ENCODE measurements at regions not wholly inside any gene's neighbourhood (a gene's known extent, or its start where the extent isn't known, plus 50 kb on each side); places are given as distances from the start of the nearest gene placed in this dataset.

DNA sequence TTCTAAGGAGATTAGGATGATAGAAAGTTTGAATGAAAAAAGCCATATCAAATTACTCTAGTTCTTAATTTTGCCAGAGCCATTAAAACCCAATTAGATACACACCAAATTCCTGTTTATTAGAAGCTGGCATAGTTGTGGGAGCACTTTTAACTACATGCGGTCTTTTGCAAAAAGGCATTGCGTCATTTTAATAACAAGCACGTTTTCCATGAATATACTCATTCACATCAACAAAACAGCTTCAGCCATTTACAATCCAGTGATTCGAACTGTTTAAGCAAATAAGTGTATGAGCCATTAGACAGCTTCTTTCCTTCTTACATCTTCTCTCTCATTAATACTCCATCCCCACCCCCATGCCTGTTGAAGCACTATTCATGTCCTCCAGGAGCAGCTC lies 109.5 kb upstream of the EOLA2 start:
- Histone ChIP-seq H3K36me3 (replicated peaks in 1 of 2; ENCODE audit: insufficient read depth in 1 of 2, low read depth in 2 of 2) (no peaks in the 10 kb centered on the region), H3K4me3 (no peak overlapping the region), H3K27me3 (no peaks in the 10 kb centered on the region), H3K4me1 (no peaks in the 10 kb centered on the region), H3K27ac (no peak overlapping the region), H3K9me3 (no peaks in the 10 kb centered on the region)
- ATAC-seq (no peak), DNase-seq (no peak)
- intact Hi-C loops (cut with DNase I), result no loop called here
- no peak for TF ChIP-seq POLR2A (IDR thresholded peaks at IDR 0.05)
- TF ChIP-seq CTCF (IDR thresholded peaks at IDR 0.05), result no peak
- WGBS, 2 donors, result 60 to 70% methylated on average over 4 of the region's 4 CpGs

GRCh38 chrX:150049647-150050046 lies 111.4 kb upstream of the EOLA2 start:
- Histone ChIP-seq H3K27ac (no peak overlapping the region), H3K4me1 (no peaks in the 10 kb centered on the region), H3K36me3 (replicated peaks in 1 of 2; ENCODE audit: insufficient read depth in 1 of 2, low read depth in 2 of 2) (no peaks in the 10 kb centered on the region), H3K4me3 (no peak overlapping the region), H3K27me3 (no peaks in the 10 kb centered on the region), H3K9me3 (no peaks in the 10 kb centered on the region)
- 65 to 75% methylated on average over 2 of the region's 2 CpGs for WGBS, 2 donors
- DNase-seq (no peak), ATAC-seq (no peak)
- TF ChIP-seq CTCF (IDR thresholded peaks at IDR 0.05) (no peak), POLR2A (IDR thresholded peaks at IDR 0.05) (no peak)
- intact Hi-C loops (cut with DNase I), result no loop called here

- DNase-seq (no peak), ATAC-seq (no peak)
- Histone ChIP-seq H3K36me3 (replicated peaks in 1 of 2; ENCODE audit: insufficient read depth in 1 of 2, low read depth in 2 of 2) (no peaks in the 10 kb centered on the region), H3K9me3 (no peaks in the 10 kb centered on the region), H3K4me3 (no peak overlapping the region), H3K4me1 (no peaks in the 10 kb centered on the region), H3K27me3 (no peaks in the 10 kb centered on the region), H3K27ac (no peak overlapping the region)
- 93 to 100% methylated on average over 1 of the region's 1 CpG for WGBS, 2 donors
- intact Hi-C loops (cut with DNase I), result no loop called here
- no peak for TF ChIP-seq CTCF (IDR thresholded peaks at IDR 0.05)
- no peak for TF ChIP-seq POLR2A (IDR thresholded peaks at IDR 0.05)
Observed at GRCh38 chrX:150050387-150050786, 112.1 kb upstream of the EOLA2 start.

DNA sequence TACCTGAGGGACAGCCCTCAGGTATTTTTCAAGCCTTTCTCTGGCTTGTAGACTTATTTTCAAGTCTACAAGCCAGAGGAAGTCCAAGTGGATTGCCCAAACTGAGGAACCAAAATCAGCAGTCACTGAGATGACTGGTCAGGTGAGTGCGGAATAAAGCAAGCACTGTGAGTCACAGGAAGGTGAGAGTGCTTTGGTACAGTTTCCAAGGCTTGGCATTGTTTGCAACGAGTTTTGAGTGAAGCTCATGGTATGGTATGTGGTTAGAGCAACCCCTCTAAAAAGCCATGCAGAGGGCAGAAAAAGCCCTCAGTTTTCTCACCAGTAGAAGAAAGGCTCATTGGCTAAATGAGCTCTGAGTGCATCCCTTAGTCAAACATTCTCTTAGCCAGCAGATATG lies 112.8 kb upstream of the EOLA2 start:
- intact Hi-C loops (cut with DNase I), result no loop called here
- Histone ChIP-seq H3K36me3 (replicated peaks in 1 of 2; ENCODE audit: insufficient read depth in 1 of 2, low read depth in 2 of 2) (no peaks in the 10 kb centered on the region), H3K4me3 (no peak overlapping the region), H3K4me1 (no peaks in the 10 kb centered on the region), H3K27me3 (no peaks in the 10 kb centered on the region), H3K9me3 (no peaks in the 10 kb centered on the region), H3K27ac (no peak overlapping the region)
- 50 to 53% methylated on average over 2 of the region's 2 CpGs for WGBS, 2 donors
- DNase-seq, result no peak
- ATAC-seq, result no peak
- no peak for TF ChIP-seq CTCF (IDR thresholded peaks at IDR 0.05)
- no peak for TF ChIP-seq POLR2A (IDR thresholded peaks at IDR 0.05)

DNA sequence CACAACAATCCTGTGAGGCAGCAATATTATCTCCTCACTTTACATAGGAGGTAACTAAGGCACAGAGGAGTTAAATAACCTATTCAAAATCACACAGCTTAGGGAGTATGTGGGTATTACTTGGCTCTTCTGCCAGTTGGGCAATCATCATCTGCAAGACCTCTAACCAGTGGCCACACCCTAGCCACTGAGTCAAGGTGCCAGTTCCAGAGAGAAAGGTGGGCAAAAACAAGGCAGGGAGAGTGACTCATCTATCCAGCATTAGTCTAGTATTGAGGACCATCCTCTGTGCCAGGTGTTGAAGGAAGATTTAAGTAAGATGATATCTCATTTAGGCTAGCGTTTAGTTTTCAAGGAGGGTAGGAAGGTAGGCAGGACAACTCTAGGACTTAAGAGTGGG lies 113.9 kb upstream of the EOLA2 start:
- Histone ChIP-seq H3K27ac (no peak overlapping the region), H3K4me1 (no peaks in the 10 kb centered on the region), H3K36me3 (replicated peaks in 1 of 2; ENCODE audit: insufficient read depth in 1 of 2, low read depth in 2 of 2) (no peaks in the 10 kb centered on the region), H3K4me3 (no peak overlapping the region), H3K27me3 (no peaks in the 10 kb centered on the region), H3K9me3 (no peaks in the 10 kb centered on the region)
- ATAC-seq, result no peak
- 80 to 93% methylated on average over 1 of the region's 1 CpG for WGBS, 2 donors
- TF ChIP-seq CTCF (IDR thresholded peaks at IDR 0.05) (no peak), POLR2A (IDR thresholded peaks at IDR 0.05) (no peak)
- intact Hi-C loops (cut with DNase I), result no loop called here
- no peak for DNase-seq
